ENCODE measurements at regions not wholly inside any gene's neighbourhood (a gene's known extent, or its start where the extent isn't known, plus 50 kb on each side); places are given as distances from the start of the nearest gene placed in this dataset.
"Not testable (repeated sequence)": the region's sequence is repeated elsewhere in the genome, so short reads cannot be mapped to it uniquely, and the experiment has no call there.

GRCh38 chr6:48512390-48512789, 401.4 kb upstream of the PTCHD4 start:
- ChIA-PET POLR2A (no interaction called here), CTCF (no interaction called here)
- H3K27me3 Mint-ChIP-seq = no peaks in the 10 kb centered on the region
- H3K4me1 Mint-ChIP-seq (ENCODE audit: low read depth) = no peaks in the 10 kb centered on the region
- peaks cover 3% of the 10 kb centered on the region for H3K9me3 Mint-ChIP-seq
- DNase-seq (no peak), ATAC-seq (no peak)
- no peak overlapping the region for H3K27ac Mint-ChIP-seq
- intact Hi-C loops (cut with micrococcal nuclease) = no loop called here
- H3K36me3 Mint-ChIP-seq (ENCODE audit: low read depth) = no peaks in the 10 kb centered on the region
- no peak overlapping the region for H3K4me3 Mint-ChIP-seq
- TF ChIP-seq, protein P1, sequence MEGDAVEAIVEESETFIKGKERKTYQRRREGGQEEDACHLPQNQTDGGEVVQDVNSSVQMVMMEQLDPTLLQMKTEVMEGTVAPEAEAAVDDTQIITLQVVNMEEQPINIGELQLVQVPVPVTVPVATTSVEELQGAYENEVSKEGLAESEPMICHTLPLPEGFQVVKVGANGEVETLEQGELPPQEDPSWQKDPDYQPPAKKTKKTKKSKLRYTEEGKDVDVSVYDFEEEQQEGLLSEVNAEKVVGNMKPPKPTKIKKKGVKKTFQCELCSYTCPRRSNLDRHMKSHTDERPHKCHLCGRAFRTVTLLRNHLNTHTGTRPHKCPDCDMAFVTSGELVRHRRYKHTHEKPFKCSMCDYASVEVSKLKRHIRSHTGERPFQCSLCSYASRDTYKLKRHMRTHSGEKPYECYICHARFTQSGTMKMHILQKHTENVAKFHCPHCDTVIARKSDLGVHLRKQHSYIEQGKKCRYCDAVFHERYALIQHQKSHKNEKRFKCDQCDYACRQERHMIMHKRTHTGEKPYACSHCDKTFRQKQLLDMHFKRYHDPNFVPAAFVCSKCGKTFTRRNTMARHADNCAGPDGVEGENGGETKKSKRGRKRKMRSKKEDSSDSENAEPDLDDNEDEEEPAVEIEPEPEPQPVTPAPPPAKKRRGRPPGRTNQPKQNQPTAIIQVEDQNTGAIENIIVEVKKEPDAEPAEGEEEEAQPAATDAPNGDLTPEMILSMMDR (IDR thresholded peaks at IDR 0.05) = no peak

- Mint-ChIP-seq H3K27ac (no peak overlapping the region), H3K9me3 (peaks cover 4% of the 10 kb centered on the region), H3K36me3 (ENCODE audit: low read depth) (no peaks in the 10 kb centered on the region), H3K27me3 (no peaks in the 10 kb centered on the region), H3K4me1 (ENCODE audit: low read depth) (no peaks in the 10 kb centered on the region), H3K4me3 (no peak overlapping the region)
- ChIA-PET CTCF (no interaction called here), POLR2A (no interaction called here)
- TF ChIP-seq, protein P1 (IDR thresholded peaks at IDR 0.05) = no peak
- no peak for DNase-seq
- intact Hi-C loops (cut with micrococcal nuclease) = no loop called here
- ATAC-seq = no peak
Measured at GRCh38 chr6:48511378-48511777, 400.4 kb upstream of the PTCHD4 start.

GRCh38 chr6:48505621-48506020, 394.6 kb upstream of the PTCHD4 start:
- intact Hi-C loops (cut with micrococcal nuclease) = no loop called here
- no peak for ATAC-seq
- CTCF ChIA-PET = no interaction called here
- TF ChIP-seq, protein P1 (IDR thresholded peaks at IDR 0.05) = no peak
- Mint-ChIP-seq H3K27ac (no peak overlapping the region), H3K9me3 (peaks cover 9% of the 10 kb centered on the region), H3K36me3 (ENCODE audit: low read depth) (no peaks in the 10 kb centered on the region), H3K4me3 (no peak overlapping the region), H3K27me3 (no peaks in the 10 kb centered on the region), H3K4me1 (ENCODE audit: low read depth) (no peaks in the 10 kb centered on the region)
- DNase-seq = no peak
- POLR2A ChIA-PET = no interaction called here

- DNase-seq; POLR2A ChIA-PET; intact Hi-C loops (cut with micrococcal nuclease); ATAC-seq; H3K27me3 Mint-ChIP-seq; H3K4me1 Mint-ChIP-seq (ENCODE audit: low read depth); CTCF ChIA-PET; H3K27ac Mint-ChIP-seq; H3K9me3 Mint-ChIP-seq; H3K4me3 Mint-ChIP-seq; H3K36me3 Mint-ChIP-seq (ENCODE audit: low read depth): not testable (repeated sequence)
Measured at GRCh38 chr6:48493432-48493831, 382.4 kb upstream of the PTCHD4 start.

GRCh38 chr6:48490658-48491057, 379.7 kb upstream of the PTCHD4 start:
- no peaks in the 10 kb centered on the region for H3K36me3 Mint-ChIP-seq (ENCODE audit: low read depth)
- intact Hi-C loops (cut with micrococcal nuclease) = no loop called here
- ChIA-PET POLR2A (no interaction called here), CTCF (no interaction called here)
- DNase-seq = no peak
- TF ChIP-seq, protein P1 (IDR thresholded peaks at IDR 0.05) = no peak
- no peaks in the 10 kb centered on the region for H3K27me3 Mint-ChIP-seq
- H3K4me1 Mint-ChIP-seq (ENCODE audit: low read depth) = no peaks in the 10 kb centered on the region
- no peak overlapping the region for H3K4me3 Mint-ChIP-seq
- peaks cover 3% of the 10 kb centered on the region for H3K9me3 Mint-ChIP-seq
- no peak for ATAC-seq
- no peak overlapping the region for H3K27ac Mint-ChIP-seq

GRCh38 chr6:48486876-48487275, 375.9 kb upstream of the PTCHD4 start:
- Mint-ChIP-seq H3K27me3 (no peaks in the 10 kb centered on the region), H3K27ac (no peak overlapping the region), H3K4me3 (no peak overlapping the region), H3K9me3 (peaks cover 3% of the 10 kb centered on the region), H3K36me3 (ENCODE audit: low read depth) (no peaks in the 10 kb centered on the region), H3K4me1 (ENCODE audit: low read depth) (no peaks in the 10 kb centered on the region)
- ChIA-PET CTCF (no interaction called here), POLR2A (no interaction called here)
- intact Hi-C loops (cut with micrococcal nuclease) = no loop called here
- DNase-seq = no peak
- TF ChIP-seq, protein P1 (IDR thresholded peaks at IDR 0.05) = no peak
- ATAC-seq = no peak
